GM19025 (cell line): ENCODE measurements at regions not wholly inside any gene's neighbourhood (a gene's known extent, or its start where the extent isn't known, plus 50 kb on each side); places are given as distances from the start of the nearest gene placed in this dataset.

Experiments used
- ATAC-seq: cut with Tn5 transposase; IDR thresholded peaks from one replicate; pipeline ENCODE4 v1.9.1; 2021; ENCODE audit warnings: mild to moderate bottlenecking, low read depth, moderate library complexity; ENCODE audit not compliant: unreplicated experiment

DNA sequence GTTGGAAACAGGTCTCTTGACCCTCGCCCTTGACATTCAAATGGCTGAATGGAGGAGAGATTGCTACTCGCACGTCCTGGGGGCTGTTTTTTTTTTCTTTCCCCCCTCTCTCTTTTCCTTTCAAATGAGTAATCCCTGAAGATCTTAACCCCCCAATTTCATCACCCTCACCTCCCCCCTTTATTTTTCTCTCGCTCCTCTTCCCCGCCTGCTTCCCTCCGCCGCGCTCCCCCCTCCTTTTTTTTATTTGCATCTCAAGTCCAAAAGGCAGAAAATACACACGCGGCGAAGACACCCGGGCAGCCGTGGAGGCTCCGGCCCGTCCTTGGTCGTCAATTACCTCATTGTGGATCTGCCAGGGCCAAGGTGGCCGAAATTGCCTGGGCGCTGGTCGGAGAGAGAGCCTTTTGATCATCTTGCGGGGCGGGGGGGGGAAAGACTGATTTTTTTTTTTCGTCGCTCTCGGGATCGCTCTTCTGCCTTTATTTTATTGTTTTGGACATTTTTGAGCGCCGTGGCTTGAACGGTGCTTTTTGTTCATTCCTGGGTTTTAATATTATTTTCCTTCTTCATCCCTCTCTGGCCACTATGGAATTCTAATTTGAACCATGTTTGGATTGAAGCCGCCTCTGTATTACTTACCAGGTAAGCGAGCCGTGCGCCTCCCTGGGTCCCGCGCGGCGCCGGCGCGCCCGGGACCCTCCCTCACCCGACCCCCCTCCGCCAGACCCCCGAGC lies 57.2 kb upstream of the GSE1 start:
- no peak for ATAC-seq

GRCh38 chr16:85556456-85557082 lies 56.6 kb upstream of the GSE1 start:
- no peak for ATAC-seq

DNA sequence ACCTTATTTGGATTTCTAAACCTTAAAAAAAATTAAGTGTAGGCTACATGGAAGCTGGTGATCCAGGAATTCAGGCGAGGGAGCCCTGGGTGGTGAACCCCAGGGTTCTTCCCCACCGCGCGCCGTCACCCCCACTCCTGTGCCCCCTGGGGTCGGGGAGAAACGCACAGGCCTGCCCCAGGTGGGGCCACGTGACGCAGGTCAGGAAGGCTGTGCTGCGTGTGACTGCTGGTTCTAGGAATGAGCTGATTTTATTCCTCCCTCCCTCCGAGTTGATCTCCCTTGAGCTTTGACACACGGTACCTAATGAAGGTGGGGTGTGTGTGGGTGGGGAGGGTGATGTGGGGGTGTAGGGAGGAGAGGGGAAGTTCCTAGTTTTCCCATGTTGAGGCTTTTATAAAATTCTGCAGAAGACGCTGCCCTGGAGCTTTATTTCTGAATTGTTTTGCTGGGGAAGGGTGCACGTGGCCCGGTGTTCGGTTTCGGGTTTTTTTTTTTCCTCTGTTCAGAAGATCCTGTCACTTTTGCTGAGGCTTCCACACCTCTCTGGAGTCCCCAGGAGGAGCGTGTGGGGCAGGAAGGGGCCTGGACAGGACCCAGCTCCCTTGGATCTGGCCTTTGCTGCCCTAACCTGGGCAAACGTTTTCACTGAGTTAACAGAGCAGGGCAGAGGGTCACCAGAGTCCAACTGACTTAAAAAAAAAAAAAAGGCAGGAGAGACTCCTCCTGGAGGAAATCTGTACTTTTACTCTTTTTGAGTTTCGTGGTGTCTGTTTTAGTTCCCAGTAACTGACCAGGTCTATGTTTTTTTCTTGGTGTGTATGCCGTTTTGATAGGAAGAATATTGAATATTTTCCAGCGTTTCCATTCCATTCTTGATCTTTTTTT lies 55.8 kb upstream of the GSE1 start:
- ATAC-seq = no peak

DNA sequence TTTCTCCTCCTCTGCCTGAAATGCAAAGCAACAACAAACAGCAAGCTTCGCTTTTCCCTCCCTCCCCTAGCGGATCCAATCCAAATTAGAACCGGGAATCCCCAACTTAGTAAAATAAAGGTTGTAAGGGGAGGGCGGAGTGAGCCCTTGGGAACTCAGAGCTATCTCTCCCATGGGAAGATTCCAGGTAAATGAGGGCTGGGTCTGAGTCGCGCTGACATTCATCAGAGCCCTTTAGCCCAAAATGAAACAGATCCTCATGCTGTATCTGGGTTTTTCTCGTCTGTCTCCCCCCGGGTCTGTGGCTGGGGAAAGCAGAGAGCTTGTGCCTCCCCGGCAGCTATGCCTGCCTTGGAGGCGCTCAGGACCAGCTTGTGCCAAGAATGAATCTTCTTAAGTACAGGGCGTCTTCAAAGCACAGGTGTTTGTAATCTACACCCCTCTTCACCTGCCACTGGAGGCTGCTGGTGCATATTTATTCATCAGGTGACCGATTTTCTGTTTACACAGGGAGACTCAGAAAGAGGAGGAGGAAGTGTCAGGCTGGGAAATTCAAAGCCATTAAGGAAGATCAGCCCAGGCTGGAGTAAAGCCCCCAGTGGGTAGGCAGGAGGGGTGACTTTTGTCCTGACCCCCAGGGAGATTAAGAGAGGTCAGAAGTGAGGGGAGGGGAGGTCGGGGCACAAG lies 55.0 kb upstream of the GSE1 start:
- ATAC-seq = no peak

DNA sequence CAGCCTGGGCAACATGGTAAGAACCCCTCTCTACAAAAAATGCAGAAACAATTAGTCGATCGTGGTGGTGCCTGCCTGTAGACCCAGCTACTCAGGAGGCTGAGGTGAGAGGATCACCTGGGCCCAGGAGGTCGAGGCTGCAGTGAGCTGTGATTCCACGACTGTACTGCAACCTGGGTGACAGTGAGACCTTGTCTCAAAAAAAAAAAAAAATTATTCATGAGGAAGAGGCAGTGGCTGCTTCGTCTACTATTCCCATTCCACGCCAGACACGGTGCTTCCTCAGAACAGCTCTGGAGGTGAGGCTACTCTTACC lies 52.2 kb upstream of the GSE1 start:
- ATAC-seq = no peak

DNA sequence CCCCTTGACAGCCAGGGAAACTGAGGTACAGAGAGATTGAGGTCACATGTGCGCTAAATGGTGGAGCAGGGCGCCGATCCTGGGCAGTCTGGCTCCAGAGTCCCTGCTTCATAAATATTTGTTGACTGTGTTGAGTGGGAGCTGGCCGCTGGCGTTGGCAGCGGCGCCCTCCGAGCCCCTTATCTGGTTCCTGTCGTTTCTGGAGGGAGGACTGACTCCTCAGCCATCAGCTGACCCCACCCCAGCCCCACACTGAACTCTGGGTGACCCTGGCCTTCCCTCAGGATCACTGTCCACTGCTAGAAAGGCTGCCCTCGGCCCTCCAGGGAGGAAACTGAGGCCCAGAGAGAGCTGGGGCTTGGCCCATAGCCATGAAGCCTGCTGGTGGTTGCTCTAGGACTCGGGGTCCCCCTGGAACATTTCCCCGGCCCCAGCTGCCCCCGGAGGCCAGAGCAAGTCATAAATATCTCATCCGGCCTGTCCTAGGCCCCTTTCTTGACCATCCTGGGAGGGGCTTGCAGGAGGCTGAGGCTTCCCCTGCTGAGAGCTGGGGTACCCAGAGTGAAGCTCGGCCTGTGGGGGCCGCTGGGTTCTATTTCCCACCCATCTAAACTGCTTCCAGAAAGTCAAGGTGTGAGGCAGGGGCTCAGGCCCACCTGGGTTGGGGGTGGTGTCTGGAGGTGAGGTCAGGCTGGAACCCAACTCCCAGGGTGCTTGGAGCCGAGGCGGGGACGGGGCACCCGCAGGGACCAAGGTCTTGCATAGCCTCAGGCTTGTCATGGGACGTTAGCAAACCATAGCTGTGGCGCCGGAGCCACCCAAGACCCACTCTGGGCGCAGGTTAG lies 51.7 kb upstream of the GSE1 start:
- no peak for ATAC-seq

GRCh38 chr16:85562093-85562786 lies 50.9 kb upstream of the GSE1 start:
- ATAC-seq = no peak

- no peak for ATAC-seq
Measured at GRCh38 chr16:85563034-85563433, 50.1 kb upstream of the GSE1 start.
